NCI-H345 (cell line): ENCODE measurements at regions not wholly inside any gene's neighbourhood (a gene's known extent, or its start where the extent isn't known, plus 50 kb on each side); places are given as distances from the start of the nearest gene placed in this dataset.

Experiments used
- DNase-seq: peaks from one replicate; lab custom pipeline; 2025; lab: John Stamatoyannopoulos, UW

DNA sequence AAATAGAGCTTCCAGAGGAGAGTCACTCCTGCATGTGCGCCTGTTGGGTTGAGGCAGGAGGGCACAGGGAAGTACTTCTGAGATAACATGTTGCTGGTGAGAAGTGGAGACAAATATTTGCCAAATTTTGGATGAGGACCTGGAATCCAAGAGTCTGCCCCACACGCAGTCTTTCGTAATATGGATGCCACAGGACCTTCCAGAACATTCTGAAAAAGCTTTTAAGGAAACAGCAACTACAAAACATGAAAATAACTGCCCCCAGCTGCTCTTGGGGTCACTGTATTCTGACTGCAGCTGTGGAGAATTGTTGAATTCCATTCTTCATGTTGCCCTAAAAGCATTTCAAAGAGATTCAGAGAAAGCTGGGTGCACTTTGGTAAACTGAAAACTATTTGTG is 227.5 kb downstream of the C1D start:
- no peak for DNase-seq

DNA sequence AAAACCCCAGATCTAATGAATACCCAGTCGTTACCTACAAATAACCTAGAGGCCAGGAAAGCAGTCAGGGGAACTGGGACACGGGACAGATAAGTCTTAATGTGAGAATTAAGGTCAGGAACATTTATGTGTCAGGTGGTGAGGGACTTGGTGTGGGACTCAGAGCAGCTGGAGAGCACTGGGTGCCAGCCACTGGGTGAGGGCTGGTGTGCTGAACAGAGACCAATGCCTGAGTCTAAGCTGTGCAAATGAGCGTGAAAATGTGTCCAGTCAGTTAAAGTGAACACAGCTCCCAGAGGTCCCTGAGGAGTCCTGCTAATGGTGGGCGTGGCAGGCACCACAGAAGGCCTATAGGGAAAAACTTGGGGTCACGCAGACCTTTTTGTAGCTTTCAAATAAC is 225.9 kb downstream of the C1D start:
- DNase-seq, result no peak

DNA sequence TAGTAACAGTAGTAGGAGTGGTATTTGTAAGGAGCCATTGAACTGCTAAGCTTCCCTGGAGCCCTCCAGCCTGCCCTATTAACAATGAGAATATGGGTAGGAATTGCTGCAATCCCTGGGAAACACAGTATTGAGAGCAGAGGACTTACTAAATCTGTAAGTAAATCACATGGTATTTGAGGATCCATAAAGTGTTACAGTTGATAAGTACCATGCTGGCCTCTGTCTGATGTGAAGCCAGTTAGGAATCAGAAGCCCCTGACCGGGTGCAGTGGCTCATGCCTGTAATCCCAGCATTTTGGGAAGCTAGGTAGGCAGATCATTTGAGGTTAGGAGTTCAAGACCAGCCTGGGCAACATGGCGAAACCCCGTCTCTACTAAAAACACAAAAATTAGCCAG is 224.6 kb downstream of the C1D start:
- DNase-seq, result no peak

DNA sequence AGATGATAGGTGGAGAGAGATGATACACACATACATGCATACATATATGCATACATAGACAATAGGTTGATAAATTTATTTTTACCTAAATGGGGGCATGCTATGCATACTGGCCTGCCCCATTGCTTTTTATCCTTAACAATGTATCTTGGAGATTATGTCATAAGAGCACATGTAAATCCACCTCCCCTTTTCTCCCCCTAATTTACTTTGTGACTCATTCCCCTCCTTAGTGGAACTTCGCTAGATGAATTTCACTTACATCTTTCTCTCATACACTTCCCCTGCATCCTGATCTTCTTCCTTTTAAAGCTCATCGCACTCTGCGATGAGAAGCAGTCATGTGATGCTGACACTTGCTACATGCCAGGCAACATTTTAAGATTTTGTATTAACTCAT is 223.6 kb downstream of the C1D start:
- DNase-seq, result no peak

DNA sequence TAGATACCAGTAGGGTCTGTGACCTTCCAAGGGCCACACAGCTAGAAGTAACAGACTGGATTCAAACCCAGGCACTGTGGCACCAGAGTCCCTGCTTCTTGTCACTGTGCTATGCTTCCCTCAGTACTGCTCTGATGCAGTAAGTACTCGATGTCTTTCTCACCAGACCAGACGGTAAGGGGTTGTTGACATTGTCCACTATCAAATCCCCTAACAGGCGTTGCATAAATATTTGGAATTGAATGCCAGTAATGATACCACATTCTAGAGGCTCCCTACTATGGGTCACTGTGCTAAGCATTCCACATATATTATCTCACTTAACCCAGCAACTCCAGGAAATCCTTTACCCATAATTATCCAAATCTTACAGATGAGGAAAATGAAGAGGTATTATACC is 223.1 kb downstream of the C1D start:
- no peak for DNase-seq

DNA sequence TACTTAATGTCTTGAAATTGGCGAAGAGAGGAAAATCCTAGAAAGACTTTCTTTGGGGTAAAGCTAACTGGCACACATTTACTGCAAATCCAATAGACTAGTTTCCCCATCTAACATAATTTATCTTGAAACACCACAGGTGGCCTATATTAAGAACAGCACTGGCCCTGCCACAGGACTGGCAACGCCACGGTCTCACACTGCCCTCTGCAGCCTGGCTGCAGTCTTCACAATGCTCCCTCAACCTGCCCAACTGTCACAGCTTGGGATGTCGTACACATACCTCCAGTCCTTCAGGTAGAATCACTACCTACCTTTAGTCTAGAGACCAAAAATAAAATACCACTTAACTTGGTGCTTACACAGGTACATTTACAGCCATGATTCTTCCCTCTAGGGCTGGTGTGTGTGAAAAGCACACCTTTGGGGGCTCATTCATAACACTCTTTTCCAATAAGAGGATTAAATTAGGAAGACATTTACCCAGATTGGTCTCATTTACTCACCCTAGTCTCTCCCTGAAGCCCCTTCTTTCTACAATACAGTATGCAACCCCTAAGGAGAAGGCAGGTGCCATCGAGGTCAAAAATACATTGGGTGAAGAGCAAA is 222.2 kb downstream of the C1D start:
- peak; percentile 72 for DNase-seq

DNA sequence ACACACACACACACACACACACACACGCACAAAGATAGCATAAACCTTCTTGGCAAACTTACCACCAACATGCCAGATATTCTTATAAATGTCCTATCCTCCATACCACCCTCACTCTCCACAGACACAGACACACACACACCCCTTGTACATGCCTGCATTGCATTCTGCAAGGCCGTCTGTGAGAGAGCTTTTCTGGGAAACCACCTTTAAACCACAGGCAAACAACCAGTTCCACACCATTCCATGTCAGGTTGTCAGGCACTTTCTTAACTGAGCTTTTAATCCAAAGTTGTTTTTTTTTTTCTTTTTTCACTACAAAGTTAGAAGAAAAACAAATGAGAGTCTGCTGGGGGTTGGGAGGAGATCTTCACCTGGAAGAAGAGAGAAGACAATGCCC is 221.1 kb downstream of the C1D start:
- no peak for DNase-seq

DNA sequence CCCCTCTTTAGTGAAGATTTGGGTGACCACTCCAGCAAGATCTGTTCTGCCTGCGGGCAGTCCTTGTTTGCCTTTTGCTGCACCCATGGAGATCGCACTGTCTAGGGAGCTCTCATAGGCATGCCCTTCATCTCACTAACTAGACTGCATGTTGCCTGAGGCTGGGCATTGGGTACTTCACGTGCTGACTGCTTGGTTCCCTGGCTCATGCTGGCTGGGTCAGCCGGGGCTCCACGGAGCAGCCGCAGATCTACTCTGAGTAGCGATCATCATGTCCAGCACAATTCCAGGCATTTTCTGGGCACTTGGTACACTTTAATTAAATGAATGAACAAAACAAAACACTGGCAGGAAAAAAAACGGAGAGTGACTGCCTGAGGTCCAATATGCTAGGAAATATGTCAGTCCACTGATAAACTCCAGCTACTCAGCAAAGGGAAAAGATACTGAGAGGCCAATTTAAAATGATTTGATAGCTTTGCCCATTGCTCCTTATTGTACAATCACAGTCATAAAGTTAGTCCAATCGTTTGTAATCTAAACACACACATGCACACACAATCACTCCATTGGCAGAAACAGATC is 220.3 kb downstream of the C1D start:
- no peak for DNase-seq

DNA sequence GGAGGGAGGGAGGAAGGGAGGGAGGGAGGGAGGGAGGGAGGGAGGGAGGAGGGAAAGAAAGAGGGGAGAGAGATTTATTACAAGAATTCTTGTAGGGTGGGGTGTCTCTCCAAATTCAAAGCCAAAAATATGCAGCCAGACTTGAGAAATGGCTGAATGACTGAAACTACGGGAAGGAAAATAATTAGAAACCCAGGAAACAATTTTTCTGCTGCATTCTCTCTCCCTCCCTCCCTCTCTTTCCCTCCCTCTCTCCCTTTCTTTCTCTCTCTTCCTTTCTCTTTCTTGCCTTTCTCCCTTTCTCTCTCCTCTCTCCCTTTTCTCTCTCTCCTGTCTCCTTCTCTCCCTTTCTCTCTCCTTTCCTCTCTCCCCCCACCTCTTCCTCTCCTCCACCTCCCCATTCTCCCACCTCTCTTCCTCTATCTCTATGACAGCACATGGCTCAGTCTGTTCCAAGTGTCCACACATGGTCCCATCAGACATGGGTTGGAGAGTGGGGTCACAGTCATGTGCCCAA is 218.7 kb downstream of the C1D start:
- no peak for DNase-seq

DNA sequence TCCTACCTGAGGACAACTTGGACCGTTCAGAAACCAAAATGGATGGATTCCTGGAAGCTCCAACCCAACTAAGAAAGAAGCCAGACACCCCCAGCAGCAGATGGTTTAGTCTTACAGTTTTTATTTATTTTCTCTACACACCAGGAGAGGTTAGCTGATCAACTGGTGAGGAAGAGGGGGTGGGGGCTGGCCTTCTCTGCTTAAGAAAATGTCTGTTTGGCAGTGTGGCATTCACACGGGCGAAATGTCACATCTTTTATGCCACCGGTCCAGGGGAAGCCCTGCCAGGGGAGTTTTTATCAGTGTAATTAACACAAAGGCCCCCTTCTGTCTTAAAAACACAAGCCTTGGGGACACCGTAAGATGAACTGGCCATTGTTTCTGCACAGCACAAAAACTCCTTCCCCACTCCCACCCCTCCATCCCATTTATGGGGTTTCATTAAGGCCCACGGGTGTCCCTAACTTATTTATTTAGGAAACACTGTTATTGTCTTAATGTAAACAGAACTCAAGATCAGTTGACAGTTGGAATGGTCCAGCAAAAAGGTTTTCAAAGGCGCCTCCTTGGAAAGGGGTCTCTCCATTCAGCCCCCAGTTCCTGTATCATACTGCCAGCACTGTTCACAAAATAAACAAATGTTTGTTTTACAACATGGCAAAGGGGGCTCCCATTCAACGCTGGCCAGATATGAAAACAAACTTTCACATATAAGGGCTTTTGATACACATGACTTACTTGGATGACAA is 217.0 kb downstream of the C1D start:
- DNase-seq, result peak; percentile 49

DNA sequence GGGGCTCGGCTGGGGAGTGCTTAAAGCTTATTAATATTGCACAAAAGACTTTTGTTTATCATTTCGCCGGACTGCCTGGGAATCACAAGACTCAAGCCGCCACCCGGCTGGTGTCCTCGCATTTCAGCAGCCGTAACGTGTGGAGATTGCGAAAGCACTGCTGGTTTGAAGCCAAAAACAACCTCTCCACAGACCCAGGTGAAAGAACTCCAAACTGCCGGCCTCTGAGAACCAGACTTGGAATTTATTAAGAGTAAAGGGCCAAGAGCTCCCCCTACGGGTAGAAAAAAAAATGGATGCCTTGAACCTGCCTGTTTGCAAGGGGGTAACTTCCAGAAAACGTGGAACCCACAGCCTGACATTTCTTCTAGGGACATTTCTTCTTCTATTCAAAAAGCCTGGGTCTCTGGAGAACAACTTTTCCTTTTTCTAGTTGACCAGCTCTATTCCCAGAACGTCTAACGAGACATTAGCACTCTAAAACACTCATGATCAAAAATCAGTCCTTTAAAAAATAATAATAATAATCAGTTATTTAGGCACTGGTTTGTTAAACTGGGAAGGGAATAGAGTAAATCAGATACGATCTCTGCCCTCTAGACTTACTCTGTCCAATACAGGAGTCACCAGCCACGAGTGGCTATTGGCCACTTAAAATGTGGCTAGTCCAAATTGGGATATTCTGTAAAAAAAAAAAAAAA is 216.3 kb downstream of the C1D start:
- peak; percentile 99 for DNase-seq

DNA sequence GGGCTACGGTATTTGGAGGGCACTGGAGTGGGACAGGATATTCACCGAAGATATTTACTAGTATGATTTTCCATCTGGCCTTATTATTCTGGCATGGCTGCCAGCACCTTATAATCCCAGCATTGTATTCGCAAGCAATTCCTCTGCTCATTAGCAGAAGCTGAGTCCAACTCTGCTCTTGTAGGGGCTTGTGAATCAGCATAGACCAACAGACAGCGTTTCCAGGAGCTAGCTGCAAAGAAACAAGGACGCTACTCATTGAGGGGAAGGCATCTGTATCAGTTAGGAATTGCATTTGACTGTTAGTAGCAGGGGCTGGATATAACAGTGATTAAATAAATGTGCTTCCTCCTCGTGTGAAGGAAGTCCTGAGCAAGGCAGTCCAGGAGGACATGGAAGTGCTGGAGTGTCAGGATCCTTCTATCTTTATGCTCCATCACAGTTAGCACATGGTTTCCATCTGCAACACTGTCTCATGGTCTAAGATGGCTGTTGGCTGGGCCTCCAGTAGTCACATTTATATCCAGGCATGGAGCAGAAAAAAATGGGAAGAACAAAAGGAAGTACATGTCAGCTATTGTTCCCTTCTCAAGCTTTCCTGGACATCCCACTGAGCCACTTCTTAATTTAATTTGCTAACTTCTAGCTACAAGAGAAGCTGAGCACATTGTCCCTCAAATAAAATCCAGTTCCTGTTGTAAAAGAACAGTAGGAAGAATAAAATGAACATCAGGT is 214.1 kb downstream of the C1D start:
- no peak for DNase-seq

DNA sequence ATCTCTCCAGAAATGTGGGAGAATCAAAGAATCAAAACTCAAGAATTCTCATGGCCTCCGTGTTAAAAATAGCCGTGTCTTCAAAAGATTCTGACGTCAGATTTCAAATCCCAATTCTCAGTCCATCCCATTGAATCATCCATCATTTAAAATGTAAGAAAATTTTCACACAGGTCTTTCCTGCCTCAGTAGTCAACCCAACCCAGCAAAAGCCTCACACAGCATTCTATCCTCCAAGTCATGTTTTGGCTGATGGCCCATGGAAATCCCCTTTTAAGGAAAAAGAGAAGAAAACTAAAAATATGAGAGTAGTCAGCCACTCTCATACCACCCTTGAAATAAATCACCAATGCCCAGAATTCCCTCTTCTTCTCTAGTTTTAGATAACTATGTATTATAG is 211.8 kb downstream of the C1D start:
- DNase-seq, result no peak

DNA sequence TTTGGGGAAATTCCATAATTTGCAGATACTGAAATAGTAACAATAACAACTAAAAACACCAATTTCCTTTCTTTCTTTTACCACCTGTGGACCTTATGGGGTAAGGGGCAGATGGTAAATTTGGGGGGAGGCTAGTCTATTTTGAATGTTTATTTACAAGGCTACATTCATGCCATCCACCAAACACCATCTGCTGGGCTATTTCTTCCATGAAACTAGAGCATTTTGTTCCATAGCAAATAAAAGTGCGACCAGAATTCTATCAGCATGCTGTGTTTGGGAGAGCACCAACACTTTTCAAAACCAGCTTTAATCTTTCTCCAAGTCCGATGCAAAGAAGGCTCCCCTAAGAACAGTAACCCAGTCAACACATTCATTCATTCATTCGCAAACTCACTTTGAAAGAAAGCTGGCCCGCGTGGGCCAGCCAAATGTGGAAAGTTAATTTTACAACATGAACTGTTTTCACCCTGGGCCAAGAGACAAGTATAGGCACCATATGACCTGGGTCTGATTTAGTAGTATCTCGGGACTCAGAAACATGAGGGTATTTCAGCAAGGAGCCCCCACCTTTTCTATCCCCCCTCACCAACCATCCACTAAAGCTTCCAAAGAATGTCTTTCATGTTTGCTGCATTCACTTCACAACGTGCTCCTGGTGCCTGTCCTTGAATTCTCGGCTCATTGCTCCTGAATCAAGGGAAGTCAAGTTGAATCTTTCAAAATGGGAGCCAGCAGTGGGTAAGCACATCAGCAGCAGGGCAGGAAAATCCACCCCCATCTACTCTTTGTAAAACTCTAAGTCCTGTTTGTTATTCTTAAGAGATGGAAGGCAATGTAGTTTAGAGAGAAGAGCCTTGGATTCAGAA is 210.6 kb downstream of the C1D start:
- no peak for DNase-seq

DNA sequence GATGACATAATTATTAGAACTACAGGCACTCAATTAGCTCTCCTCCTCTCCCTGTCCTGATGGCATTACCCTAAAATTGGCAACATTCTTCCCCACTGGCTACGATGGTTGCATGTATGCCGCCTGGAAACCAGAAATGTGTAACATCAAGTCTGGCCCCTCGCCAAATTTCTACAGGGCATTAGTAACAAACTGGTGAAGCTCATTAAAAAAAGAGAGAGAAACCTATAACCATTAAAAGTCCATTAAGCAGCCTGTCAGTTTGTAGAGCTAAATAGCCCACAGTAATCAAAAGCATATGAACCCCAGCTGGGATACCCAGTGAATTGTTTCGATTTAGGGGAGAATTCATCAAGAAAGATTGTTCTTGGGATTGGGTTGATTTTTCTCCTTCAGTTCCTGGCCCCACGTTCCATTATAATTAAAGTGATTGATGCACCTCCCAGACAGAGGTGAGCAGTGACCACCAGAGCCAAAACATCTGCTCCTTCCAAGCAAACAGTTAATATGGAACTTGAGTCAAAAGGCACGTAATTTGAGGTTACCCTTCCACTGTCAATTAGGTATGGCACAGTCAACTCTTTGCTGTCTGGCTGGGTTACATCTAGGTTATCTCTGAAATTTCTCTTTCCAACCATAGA is 208.6 kb downstream of the C1D start:
- DNase-seq, result no peak

DNA sequence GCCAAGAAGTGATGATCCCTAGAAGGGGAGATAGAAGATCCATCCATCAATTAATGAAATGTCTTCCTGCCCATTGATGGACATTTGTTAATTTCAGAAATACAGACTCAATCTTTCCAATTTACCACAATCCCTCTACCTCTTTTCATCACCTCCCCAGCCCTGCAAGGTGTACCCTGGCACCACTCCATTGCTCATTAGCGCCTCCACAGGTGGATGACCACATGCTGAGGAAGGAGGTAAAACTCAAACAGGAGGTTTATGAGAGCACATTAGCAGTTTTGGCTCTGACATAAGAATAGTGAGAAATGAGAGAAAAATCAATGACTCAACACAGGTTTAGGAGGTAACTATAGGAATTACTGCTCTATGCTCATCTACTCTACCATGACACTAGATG is 208.0 kb downstream of the C1D start:
- DNase-seq, result no peak

DNA sequence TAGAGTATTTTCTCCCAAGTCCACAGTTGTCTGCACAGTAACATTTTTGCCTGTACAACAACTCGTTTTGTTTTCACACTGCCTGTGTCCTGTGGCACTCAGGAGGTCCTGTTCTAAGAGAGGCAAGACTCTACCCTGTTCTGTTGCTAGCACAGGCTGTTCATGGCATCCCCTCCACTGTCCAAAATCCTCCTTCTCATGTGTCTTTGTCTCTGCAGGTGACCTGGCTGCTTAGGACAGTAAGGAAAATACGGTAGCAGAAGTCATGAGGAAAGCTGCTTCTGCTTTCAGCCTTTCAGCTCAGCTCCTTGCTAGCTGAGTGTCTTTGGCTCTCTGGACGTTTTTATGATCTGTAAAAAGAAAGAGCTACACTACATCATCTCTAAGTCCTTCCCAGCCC is 205.9 kb downstream of the C1D start:
- DNase-seq, result no peak

DNA sequence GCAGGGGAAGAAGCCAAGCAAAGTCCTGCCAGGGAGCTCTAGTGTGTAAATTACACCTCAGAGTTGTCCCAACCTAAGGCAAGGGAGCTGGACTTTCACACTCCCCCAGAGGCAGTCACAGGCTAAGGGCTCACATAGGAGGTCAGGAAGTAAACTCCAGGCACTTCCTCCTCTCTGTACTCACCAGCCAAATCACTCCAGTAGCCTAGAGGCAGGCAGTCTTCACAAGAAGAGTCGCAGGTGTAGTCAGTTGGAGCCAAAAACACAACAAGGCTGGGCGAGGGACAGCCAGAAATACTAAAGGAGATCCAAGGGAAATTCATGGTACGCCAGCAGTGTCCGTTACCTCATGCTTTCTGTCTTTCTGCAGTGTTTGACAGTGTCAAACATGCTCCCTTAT is 205.0 kb downstream of the C1D start:
- no peak for DNase-seq

DNA sequence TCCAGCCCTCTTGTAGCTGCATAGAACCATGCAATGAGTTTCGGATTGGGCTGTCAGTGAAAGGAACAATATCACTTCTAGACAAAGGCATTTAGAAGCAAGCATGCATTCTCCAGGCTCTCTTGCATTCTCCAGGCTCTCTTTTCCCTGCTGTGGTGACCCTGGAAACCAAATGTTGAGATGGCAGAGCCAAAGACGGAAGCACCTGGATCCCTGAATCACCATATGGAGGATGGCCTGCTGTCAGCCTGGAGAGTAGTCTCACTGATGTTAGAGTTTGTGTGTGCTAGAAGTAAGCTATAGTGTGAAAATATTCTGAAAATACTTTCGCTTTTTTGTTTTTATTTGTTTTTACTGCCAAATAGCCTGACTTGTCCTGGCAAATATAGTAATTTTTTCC is 203.9 kb downstream of the C1D start:
- no peak for DNase-seq

DNA sequence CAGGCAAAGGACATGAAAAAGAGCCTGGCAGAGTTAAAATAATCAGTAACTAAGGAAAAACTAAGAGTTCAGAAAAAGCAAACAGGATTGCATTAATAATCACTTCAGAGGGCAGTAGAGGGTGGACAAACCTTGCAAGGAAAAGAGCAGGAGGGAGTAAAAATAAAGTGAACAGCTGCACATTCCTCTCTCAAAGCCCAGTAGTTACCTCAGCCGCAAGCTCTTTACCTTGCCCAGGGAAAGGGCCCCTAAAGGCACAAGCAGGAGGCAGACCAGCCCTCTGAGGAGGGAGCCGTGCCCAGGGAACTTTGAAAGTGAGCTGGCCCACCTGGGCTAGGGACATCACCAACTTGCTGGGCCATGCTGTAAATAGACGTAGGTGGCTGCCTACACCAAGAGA is 196.9 kb downstream of the C1D start:
- DNase-seq, result no peak

DNA sequence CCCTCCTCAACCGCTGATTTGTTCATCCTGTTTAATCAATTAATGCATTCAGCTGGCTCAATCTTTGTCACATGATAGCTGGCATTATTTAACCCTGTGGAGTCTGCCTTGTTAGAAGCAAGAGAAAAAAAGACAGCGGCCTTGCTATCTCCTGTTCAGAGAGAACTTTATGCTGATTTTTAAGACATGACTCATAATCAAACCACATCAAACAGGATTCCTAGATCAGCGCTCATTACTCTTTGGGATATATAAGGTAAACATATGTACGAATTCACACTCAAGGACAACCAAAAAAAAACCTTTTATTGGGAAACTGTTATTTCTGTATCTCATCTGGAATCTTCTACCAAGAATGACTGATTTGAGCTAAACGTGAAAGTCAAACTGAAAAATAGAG is 195.1 kb downstream of the C1D start:
- DNase-seq, result no peak
